Right atrium auricular region (tissue), 2 donors: ENCODE measurements at regions not wholly inside any gene's neighbourhood (a gene's known extent, or its start where the extent isn't known, plus 50 kb on each side); places are given as distances from the start of the nearest gene placed in this dataset.

ENCODE experiments used
- DNase-seq: peaks from one replicate; pipeline ENCODE4 v3.0.0-alpha.2; 2019; ENCODE audit warnings: low spot score
- H3K27ac ChIP-seq, 2 donors: fragments of 200-600 bp; sonication (generic); 1 replicate in 1 of 2; 2 replicates in 1 of 2; pipeline ENCODE4 v1.5.1; 2016 to 2019
- H3K27me3 ChIP-seq, 2 donors: fragments of 200-600 bp; sonication (generic); one replicate each; pipeline versions ENCODE4 v1.5.1 to v1.6.0; 2017 to 2019
- H3K36me3 ChIP-seq: fragments of 200-600 bp; sonication (generic); one replicate; pipeline ENCODE4 v1.5.1; 2016
- H3K4me1 ChIP-seq, 2 donors: fragments of 200-600 bp; sonication (generic); one replicate each; pipeline versions ENCODE4 v1.5.1 to v1.6.0; 2017 to 2019
- H3K4me3 ChIP-seq, 2 donors: fragments of 200-600 bp; sonication (generic); 1 replicate in 1 of 2; 2 replicates in 1 of 2; pipeline ENCODE4 v1.5.1; 2017 to 2019; ENCODE audit warnings: mild to moderate bottlenecking in 1 of 2, moderate library complexity in 1 of 2
- H3K9me3 ChIP-seq, 2 donors: fragments of 200-600 bp; sonication (generic); one replicate each; pipeline ENCODE4 v1.5.1; 2019
- TF ChIP-seq, protein P1 (sequence below), 2 donors: fragments of 200-600 bp; sonication (generic); IDR thresholded peaks; one replicate each; pipeline ENCODE4 v1.5.1; 2019; ENCODE audit warnings: antibody characterized with exemption in 2 of 2

DNA sequence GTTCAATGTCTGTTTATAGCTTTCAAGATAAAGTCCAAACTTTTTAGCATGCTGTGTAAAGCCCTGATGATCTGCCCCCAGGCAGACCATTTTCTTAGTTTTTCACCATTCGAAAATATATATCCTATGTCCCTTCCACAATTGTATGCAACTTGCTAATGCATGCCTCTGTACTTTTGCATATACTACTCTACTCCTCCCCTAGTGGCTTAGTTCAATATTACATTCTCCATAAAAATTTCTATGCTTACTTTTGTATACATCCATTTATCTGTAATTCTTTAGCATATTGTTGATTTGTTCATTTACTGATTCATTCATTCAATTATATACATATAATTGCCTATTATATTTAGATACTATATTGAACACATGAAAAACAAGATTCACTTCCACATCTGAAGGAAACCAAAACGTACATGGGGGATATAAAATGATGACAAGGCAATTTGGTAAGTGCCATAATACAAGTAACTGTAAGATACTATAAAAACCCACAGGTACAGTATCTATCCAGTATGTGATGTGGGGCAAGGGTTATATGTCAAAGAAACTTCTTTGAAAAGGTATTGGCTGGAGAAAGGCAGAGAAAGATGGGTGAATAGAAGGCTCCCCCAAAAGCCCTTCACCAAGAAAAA, 902.5 kb downstream of the FAM133A start:
- no peaks in the 10 kb centered on the region for H3K4me1 ChIP-seq
- TF ChIP-seq, protein P1, sequence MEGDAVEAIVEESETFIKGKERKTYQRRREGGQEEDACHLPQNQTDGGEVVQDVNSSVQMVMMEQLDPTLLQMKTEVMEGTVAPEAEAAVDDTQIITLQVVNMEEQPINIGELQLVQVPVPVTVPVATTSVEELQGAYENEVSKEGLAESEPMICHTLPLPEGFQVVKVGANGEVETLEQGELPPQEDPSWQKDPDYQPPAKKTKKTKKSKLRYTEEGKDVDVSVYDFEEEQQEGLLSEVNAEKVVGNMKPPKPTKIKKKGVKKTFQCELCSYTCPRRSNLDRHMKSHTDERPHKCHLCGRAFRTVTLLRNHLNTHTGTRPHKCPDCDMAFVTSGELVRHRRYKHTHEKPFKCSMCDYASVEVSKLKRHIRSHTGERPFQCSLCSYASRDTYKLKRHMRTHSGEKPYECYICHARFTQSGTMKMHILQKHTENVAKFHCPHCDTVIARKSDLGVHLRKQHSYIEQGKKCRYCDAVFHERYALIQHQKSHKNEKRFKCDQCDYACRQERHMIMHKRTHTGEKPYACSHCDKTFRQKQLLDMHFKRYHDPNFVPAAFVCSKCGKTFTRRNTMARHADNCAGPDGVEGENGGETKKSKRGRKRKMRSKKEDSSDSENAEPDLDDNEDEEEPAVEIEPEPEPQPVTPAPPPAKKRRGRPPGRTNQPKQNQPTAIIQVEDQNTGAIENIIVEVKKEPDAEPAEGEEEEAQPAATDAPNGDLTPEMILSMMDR (IDR thresholded peaks at IDR 0.05): peak in 1 of 2 donors; percentile 40

DNA sequence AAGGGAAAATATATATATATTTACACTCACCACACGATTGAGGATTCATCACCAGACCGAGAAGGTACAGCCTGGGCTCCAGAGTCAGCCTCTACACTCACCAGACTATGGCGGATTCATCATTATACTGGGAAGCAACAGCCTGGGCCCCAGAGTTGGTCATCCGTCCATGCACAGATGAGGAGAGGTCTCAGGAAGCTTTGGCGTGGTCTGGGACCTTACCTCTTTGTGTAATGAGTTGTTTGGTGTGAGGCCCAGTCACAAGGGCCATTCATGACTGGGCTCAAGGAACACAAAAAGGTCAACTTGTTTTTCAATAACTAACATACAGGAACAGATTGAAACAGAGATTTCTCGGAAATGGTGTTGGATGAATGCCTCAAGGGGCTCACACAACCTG, 926.1 kb downstream of the FAM133A start:
- no peaks in the 10 kb centered on the region for H3K9me3 ChIP-seq
- H3K27me3 ChIP-seq: no peaks in the 10 kb centered on the region
- H3K4me3 ChIP-seq: no peak overlapping the region
- no peak for DNase-seq
- no peaks in the 10 kb centered on the region for H3K36me3 ChIP-seq
- H3K27ac ChIP-seq: no peak overlapping the region
- H3K4me1 ChIP-seq: no peaks in the 10 kb centered on the region
- TF ChIP-seq, protein P1 (IDR thresholded peaks at IDR 0.05): no peak

More for the DNA sequence above, 902.5 kb downstream of the FAM133A start:
- Histone ChIP-seq H3K4me3 (no peak overlapping the region), H3K36me3 (no peaks in the 10 kb centered on the region), H3K27me3 (no peaks in the 10 kb centered on the region), H3K9me3 (no peaks in the 10 kb centered on the region), H3K27ac (no peak overlapping the region)
- no peak for DNase-seq

- H3K36me3 ChIP-seq: no peaks in the 10 kb centered on the region
- H3K4me3 ChIP-seq: no peak overlapping the region
- no peaks in the 10 kb centered on the region for H3K4me1 ChIP-seq
- no peak for DNase-seq
- no peak overlapping the region for H3K27ac ChIP-seq
- H3K27me3 ChIP-seq: no peaks in the 10 kb centered on the region
- H3K9me3 ChIP-seq: peaks cover 3 to 12% of the 10 kb centered on the region in 2 donors
- TF ChIP-seq, protein P1 (IDR thresholded peaks at IDR 0.05): no peak
Observed at GRCh38 chrX:94612140-94612539, 938.1 kb downstream of the FAM133A start.

GRCh38 chrX:94633237-94633636, 959.2 kb downstream of the FAM133A start:
- Histone ChIP-seq H3K36me3 (no peaks in the 10 kb centered on the region), H3K4me1 (no peaks in the 10 kb centered on the region), H3K4me3 (no peak overlapping the region), H3K27ac (no peak overlapping the region), H3K9me3 (peaks cover 4 to 13% of the 10 kb centered on the region in 2 donors), H3K27me3 (no peaks in the 10 kb centered on the region)
- TF ChIP-seq, protein P1 (IDR thresholded peaks at IDR 0.05): no peak
- no peak for DNase-seq

GRCh38 chrX:94635003-94635402, 961.0 kb downstream of the FAM133A start:
- Histone ChIP-seq H3K4me1 (no peaks in the 10 kb centered on the region), H3K9me3 (peaks cover 4 to 13% of the 10 kb centered on the region in 2 donors), H3K27me3 (no peaks in the 10 kb centered on the region), H3K27ac (no peak overlapping the region), H3K36me3 (no peaks in the 10 kb centered on the region), H3K4me3 (no peak overlapping the region)
- TF ChIP-seq, protein P1 (IDR thresholded peaks at IDR 0.05): no peak
- no peak for DNase-seq

DNA sequence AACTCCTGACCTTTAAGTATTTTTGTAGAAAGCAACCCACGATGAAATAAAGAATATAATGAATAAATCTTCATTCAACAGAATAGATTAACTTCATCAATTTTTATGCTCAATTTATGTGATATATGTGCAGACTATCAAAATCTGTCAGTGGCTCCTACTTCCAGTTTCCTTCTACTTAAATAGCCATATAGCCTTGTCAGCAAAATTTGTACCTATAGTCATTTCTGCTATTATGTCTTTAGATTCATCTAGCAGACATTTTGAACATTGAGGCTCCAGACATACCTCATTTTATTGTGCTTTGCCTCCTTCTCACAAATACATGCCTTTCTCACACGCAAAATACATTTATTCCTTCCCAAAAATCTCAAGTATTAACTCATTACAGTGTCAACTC, 971.7 kb downstream of the FAM133A start:
- Histone ChIP-seq H3K27ac (no peak overlapping the region), H3K4me3 (no peak overlapping the region), H3K4me1 (no peaks in the 10 kb centered on the region), H3K9me3 (peaks cover 0 to 4% of the 10 kb centered on the region in 2 donors), H3K27me3 (no peaks in the 10 kb centered on the region), H3K36me3 (no peaks in the 10 kb centered on the region)
- TF ChIP-seq, protein P1 (IDR thresholded peaks at IDR 0.05): no peak
- no peak for DNase-seq
